HG02678 (cell line): ENCODE measurements at regions not wholly inside any gene's neighbourhood (a gene's known extent, or its start where the extent isn't known, plus 50 kb on each side); places are given as distances from the start of the nearest gene placed in this dataset.

Experiments used
- ATAC-seq: cut with Tn5 transposase; IDR thresholded peaks from one replicate; pipeline ENCODE4 v1.9.1; 2021; ENCODE audit warnings: mild to moderate bottlenecking, moderate library complexity; ENCODE audit not compliant: unreplicated experiment

DNA sequence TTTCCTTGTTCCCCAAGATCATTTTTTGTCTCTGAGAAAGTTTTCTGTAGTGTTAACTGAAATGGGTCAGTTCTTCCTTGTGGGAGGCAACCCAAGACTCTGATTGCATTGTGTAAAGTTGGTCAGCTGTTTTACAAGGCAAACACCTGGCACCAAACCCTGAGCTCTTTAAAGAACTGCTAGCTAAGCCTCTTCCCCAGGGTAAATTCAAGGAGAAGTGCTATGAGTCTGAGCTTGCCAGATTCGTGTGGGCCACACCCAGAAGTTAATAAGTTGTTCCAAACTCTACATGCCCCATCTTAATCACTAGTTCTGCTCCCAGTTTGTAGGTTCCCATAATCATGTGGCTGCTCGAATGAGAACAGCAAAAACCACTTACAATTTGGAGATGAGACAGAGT is 214.5 kb downstream of the BTG1 start:
- ATAC-seq = no peak

DNA sequence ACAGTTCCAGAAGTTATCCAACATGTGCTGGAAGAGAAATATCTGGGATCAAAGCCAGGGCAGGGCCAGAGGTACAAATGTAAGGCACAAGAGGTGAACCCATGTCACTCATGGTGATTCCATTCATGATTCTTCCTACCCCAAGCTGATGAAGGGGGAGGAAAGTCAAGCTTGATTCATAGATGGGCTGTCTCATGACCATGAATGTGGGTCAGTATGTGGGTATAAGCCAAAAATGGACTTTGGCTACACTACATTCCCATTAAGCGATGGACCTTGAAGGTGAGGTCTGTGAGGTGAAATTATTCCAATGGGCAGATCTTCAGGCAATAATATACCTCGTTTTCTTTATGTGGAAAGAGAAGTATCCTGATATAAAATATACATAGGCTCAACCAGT is 217.1 kb downstream of the BTG1 start:
- no peak for ATAC-seq

- ATAC-seq = no peak
Measured at GRCh38 chr12:91926848-91927247, 218.8 kb downstream of the BTG1 start.

DNA sequence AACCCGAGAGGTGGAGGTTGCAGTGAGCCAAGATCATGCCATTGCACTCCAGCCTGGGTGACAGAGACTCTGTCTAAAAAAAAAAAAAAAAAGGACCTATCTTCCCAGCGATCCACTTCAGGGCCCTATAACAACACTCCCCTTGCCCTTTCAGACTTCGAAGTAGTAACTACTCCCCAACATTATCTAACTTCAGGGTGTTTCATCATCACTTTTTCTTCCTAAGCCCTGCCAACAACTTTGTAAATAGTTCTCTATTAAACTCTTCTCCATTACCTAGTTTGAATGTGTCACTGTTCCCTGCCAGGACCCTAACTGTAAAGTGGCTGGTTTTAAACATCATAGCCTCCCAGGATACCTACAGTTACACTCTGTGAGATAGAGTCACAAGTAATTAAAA is 220.8 kb downstream of the BTG1 start:
- ATAC-seq = no peak

DNA sequence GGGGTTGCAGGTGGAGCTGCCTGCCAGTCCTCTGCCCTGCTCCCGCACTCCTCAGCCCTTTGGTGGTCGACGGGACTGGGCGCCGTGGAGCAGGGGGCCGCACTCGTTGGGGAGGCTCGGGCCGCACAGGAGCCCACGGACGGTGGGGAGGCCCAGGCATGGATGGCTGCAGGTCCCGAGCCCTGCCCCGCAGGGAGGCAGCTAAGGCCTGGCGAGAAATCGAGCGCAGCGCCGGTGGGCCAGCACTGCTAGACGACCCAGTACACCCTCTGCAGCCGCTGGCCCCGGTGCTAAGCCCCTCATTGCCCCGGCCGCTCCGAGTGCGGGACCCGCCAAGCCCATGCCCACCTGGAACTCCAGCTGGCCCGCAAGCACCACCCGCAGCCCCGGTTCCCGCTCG is 221.8 kb downstream of the BTG1 start:
- ATAC-seq = no peak

- no peak for ATAC-seq
Measured at GRCh38 chr12:91922674-91923073, 223.0 kb downstream of the BTG1 start.

DNA sequence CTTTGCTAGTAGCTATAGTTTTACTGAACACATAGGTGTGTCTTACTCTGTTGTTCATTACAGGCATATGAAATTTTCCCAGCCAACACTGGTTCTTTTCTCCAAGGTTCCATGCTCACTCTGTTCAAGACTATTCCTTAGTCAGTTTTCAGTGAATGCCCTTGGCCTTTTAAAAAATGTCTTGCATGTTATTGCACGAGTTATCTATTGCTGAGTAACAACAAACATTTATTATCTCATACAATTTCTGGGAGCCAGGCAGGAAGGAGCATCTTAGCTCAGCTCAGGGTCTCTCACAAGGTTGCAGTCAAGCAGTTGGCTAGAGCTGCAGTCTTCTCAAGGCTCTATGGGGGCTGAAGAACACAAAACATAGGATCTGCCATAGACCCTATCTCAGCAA is 223.5 kb downstream of the BTG1 start:
- no peak for ATAC-seq

GRCh38 chr12:91921555-91921954 is 224.1 kb downstream of the BTG1 start:
- ATAC-seq = no peak

DNA sequence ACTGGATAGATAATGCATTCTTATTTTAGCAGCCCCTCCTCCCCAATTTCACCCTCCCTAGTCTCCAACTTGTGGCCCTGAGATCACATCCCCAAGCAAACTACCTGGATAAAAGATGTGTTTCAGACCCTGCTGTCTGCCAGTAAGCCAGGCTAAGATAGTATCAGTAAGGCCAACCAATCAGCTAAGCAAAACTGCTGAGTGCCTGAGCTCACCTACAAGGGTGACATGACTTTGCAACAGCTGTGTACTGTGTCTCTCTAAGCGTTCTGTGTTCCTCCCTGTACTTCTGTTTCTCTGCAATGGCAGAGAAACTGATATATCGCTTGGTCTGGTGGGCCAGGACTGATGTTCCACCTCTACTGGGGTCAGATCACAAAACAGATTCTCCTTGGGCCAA is 224.9 kb downstream of the BTG1 start:
- ATAC-seq = no peak

DNA sequence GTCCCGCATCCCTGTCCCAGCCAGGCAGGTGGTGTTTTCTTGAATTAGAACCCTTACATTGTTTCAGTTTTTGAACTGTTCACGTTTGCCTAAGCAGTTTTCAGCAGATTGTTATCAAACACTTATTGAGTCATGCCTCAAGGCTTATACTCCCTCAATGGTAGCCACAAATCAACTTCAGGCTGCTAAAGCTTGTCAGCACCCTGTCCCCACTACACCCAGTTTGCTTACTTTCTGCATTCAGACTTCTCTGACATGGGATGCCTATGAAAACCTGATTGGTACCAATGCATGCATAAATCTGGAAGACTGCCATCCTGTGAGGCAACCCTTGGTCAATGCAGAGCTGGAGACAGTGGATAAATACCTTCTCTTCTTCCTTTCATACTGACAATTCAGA is 225.4 kb downstream of the BTG1 start:
- ATAC-seq = no peak

DNA sequence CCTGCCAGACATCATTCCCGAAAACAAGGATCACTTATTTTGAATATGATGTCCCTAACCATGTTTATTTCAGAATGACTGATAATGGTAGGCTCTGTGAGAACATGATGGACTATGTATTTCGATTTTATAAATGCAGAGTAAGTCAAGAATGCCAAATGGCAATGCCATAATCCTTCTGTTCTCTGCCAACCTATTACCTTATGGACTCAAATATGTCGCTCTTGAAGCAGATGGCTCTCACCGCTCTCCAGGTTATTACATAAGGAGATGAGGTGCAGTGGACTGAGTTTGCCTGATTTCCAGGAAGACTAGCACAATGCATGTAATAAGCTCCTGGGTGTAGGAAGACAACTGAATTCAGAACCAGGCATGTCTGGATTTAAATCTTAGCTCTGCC is 227.2 kb downstream of the BTG1 start:
- no peak for ATAC-seq

DNA sequence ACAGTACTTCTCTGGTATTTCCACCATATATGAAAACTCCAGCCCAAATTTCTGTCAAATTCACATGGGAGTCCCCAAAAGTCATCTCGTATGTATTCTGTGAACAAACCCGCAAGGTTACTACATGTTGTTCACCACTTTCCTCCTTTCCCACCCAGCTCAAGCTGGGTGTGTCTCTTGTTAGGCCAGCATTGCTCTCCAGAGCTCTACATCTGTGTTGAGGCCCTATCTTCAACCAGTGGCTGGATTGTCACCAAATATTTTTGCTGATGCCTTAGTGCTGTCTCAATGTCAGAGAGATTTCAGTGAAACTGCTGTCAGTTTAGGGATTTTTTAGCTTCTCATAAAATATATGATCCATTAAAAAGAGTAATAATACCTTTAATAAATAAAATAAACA is 230.9 kb downstream of the BTG1 start:
- ATAC-seq = no peak

- ATAC-seq = no peak
Measured at GRCh38 chr12:91913651-91914050, 232.0 kb downstream of the BTG1 start.

GRCh38 chr12:91913124-91913523 is 232.5 kb downstream of the BTG1 start:
- no peak for ATAC-seq

- no peak for ATAC-seq
Measured at GRCh38 chr12:91912178-91912577, 233.5 kb downstream of the BTG1 start.

GRCh38 chr12:91910871-91911388 is 234.7 kb downstream of the BTG1 start:
- ATAC-seq = no peak

- no peak for ATAC-seq
Measured at GRCh38 chr12:91902860-91903683, 242.6 kb downstream of the BTG1 start.

DNA sequence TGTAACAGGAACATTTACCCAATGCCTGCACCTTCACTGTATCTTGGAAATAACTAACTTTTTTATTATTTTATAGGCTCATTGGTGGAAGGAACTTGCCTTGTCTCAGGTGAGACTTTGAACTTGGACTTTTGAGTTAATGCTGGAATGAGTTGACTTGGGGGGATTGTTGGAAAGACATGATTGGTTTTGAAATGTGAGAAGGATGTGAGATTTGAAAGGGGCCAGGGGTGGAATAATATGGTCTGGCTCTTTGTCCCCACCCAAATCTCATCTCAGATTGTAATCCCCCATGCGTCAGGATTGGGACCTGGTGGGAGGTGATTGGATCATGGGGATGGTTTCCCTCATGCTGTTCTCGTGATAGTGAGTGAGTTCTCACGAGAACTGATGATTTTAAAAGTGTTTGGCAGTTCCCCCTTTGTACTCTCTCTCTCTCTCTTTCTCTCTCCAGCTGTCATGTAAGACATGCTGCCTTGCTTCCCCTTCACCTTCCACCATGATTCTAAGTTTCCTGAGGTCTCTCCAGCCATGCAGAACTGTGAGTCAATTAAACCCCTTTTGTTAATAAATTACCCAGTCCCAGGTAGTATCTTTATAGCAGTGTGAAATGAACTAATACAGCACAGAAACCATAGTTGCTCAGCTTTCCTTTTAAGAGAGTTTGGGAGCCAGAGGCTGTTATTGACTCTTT is 244.1 kb downstream of the BTG1 start:
- ATAC-seq = no peak

DNA sequence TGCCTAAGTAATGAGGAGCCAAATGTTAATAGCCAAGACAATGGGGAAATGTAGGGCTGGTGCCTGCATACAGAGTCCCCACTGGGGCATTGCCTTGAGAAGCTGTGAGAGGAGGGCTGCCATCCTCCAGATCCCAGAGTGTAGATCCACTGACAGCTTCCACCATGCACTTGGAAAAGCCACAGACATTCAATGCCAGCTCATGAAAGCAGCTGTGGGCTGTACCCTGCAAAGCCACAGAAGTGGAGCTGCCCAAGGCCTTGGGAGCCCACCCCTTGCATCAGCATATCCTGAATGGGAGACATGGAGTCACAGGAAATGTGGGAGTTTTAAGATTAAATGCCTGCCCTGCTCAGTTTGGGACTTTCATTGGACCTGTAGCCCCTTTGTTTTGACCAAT is 244.7 kb downstream of the BTG1 start:
- ATAC-seq = no peak

DNA sequence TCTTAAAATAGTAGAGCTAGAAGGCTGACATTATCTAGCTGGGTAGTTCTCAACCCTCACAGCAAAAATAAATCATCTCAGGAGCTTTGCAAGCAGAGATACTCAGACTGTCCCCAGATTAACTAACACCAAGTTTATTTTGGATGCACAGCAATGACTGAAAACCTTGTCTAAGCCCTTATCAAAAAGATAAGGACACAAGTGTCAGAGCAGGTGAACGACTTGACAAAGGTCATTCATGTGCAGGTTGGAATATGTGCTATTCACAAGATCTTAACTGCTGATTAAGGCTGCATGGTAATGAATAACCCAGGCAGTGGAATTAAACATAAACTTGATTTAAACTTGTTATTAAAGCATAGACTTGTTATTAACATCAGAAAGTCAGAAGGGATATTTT is 246.6 kb downstream of the BTG1 start:
- ATAC-seq = no peak

- ATAC-seq = no peak
Measured at GRCh38 chr12:91897025-91897515, 248.6 kb downstream of the BTG1 start.
